GM18507 (cell line): ENCODE measurements at regions not wholly inside any gene's neighbourhood (a gene's known extent, or its start where the extent isn't known, plus 50 kb on each side); places are given as distances from the start of the nearest gene placed in this dataset.
"Not testable (repeated sequence)": the region's sequence is repeated elsewhere in the genome, so short reads cannot be mapped to it uniquely, and the experiment has no call there.

Experiments
- DNase-seq: peaks from one replicate; pipeline ENCODE4 v3.0.0; 2011; ENCODE audit warnings: low read depth; ENCODE audit not compliant: insufficient read length; ENCODE audit errors: extremely low spot score
- FAIRE-seq: peaks from 2 replicates; lab custom pipeline; 2011; peaks lifted over from hg19 to GRCh38; lab: Jason Lieb, UNC

GRCh38 chr4:38365748-38366310 is 298.2 kb upstream of the KLF3 start:
- DNase-seq (no peak), FAIRE-seq (no peak)

- FAIRE-seq (no peak), DNase-seq (no peak)
Measured at GRCh38 chr4:38366456-38366855, 297.5 kb upstream of the KLF3 start.

- FAIRE-seq (no peak), DNase-seq (no peak)
Measured at GRCh38 chr4:38366997-38367396, 297.0 kb upstream of the KLF3 start.

- no peak for DNase-seq
- no peak for FAIRE-seq
Measured at GRCh38 chr4:38367642-38368174, 296.3 kb upstream of the KLF3 start.

GRCh38 chr4:38368613-38369012 is 295.4 kb upstream of the KLF3 start:
- DNase-seq (no peak), FAIRE-seq (no peak)

- FAIRE-seq (no peak), DNase-seq (no peak)
Measured at GRCh38 chr4:38371391-38371851, 292.6 kb upstream of the KLF3 start.

GRCh38 chr4:38373375-38373774 is 290.6 kb upstream of the KLF3 start:
- DNase-seq (no peak), FAIRE-seq (no peak)

- no peak for FAIRE-seq
- DNase-seq: no peak
Measured at GRCh38 chr4:38377195-38377594, 286.8 kb upstream of the KLF3 start.

GRCh38 chr4:38378478-38378877 is 285.5 kb upstream of the KLF3 start:
- FAIRE-seq (no peak), DNase-seq (no peak)

- no peak for FAIRE-seq
- DNase-seq: no peak
Measured at GRCh38 chr4:38381788-38382187, 282.2 kb upstream of the KLF3 start.

- FAIRE-seq (no peak), DNase-seq (no peak)
Measured at GRCh38 chr4:38382520-38382919, 281.5 kb upstream of the KLF3 start.

GRCh38 chr4:38383646-38384121 is 280.3 kb upstream of the KLF3 start:
- no peak for DNase-seq
- no peak for FAIRE-seq

GRCh38 chr4:38385093-38386004 is 278.6 kb upstream of the KLF3 start:
- FAIRE-seq: no peak
- no peak for DNase-seq

GRCh38 chr4:38386005-38386551 is 277.9 kb upstream of the KLF3 start:
- no peak for DNase-seq
- FAIRE-seq: no peak

GRCh38 chr4:38386654-38387188 is 277.3 kb upstream of the KLF3 start:
- DNase-seq: no peak
- FAIRE-seq: no peak

- DNase-seq (no peak), FAIRE-seq (no peak)
Measured at GRCh38 chr4:38387348-38387747, 276.7 kb upstream of the KLF3 start.

GRCh38 chr4:38387819-38388218 is 276.2 kb upstream of the KLF3 start:
- DNase-seq (no peak), FAIRE-seq (no peak)

GRCh38 chr4:38388907-38389306 is 275.1 kb upstream of the KLF3 start:
- FAIRE-seq, DNase-seq: not testable (repeated sequence)

GRCh38 chr4:38390969-38391545 is 272.9 kb upstream of the KLF3 start:
- DNase-seq (no peak), FAIRE-seq (no peak)
